ENCODE measurements at regions not wholly inside any gene's neighbourhood (a gene's known extent, or its start where the extent isn't known, plus 50 kb on each side); places are given as distances from the start of the nearest gene placed in this dataset.

DNA sequence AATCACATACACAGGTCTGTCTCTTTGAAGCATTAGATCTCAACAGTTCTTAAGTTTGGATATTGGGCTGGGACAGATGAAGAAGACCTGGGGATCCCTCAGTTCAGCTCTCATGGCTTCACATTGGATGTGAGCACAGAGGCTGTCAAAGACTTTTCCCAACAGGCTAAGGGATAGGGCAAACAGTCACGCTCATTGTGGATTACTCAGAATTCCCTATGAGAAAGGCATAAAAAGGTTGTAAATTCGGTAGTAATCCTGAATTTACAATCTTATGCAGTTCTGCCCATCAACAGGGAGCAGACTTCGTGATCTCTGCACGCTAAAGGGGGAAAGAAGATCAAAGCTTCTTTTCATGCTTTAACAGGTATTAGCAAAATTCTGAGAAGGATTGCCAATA, 448.4 kb downstream of the DAD1 start:
- TF ChIP-seq POLR2A (IDR thresholded peaks at IDR 0.05) = no peak
- TF ChIP-seq CTCF (IDR thresholded peaks at IDR 0.05) = no peak
